ENCODE measurements at regions not wholly inside any gene's neighbourhood (a gene's known extent, or its start where the extent isn't known, plus 50 kb on each side); places are given as distances from the start of the nearest gene placed in this dataset.
A peak's percentile ranks its signal among the peaks of the same experiment; 100 is the strongest.

DNA sequence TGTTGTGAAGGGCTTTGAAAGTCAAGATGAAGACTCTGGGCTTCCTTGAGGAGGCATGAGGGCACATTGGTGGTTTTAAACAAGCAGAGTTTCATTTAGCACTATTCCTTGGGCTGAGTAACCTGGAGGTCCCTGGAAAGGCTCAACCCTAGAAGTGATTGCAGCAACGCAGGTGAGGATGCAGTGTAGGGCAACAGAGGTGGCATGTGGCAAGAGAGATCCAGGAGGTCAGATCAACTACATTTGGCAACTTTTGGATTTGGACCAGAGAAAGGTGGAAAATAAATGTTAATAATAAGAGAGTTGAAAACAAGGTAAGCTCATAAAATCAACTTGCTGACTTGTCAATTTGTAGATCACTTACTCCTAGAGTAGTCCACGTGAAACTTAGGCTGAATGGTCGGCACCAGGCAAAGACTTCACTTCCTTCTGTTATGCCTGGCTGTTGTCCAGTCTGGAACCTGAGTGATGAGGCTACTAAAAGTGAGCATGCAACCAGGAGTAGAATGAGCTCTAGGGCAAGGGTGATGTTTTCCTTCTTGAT lies 414.6 kb upstream of the ZMIZ1 start:
- Histone ChIP-seq H3K27ac (no peak overlapping the region), H3K4me3 (no peak overlapping the region), H3K9me3 (no peaks in the 10 kb centered on the region), H3K36me3 (no peaks in the 10 kb centered on the region), H3K4me1 (ENCODE audit: control insufficient read depth in 1 of 2, low read depth in 2 of 2) (peaks cover 0 to 5% of the 10 kb centered on the region in 2 donors), H3K27me3 (replicated peaks; ENCODE audit: insufficient read depth) (no peaks in the 10 kb centered on the region)
- ATAC-seq (ENCODE audit: insufficient number of reproducible peaks, low FRiP score, low read depth) (no peak), DNase-seq (ENCODE audit: low spot score) (no peak)
- TF ChIP-seq, protein P1, sequence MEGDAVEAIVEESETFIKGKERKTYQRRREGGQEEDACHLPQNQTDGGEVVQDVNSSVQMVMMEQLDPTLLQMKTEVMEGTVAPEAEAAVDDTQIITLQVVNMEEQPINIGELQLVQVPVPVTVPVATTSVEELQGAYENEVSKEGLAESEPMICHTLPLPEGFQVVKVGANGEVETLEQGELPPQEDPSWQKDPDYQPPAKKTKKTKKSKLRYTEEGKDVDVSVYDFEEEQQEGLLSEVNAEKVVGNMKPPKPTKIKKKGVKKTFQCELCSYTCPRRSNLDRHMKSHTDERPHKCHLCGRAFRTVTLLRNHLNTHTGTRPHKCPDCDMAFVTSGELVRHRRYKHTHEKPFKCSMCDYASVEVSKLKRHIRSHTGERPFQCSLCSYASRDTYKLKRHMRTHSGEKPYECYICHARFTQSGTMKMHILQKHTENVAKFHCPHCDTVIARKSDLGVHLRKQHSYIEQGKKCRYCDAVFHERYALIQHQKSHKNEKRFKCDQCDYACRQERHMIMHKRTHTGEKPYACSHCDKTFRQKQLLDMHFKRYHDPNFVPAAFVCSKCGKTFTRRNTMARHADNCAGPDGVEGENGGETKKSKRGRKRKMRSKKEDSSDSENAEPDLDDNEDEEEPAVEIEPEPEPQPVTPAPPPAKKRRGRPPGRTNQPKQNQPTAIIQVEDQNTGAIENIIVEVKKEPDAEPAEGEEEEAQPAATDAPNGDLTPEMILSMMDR (IDR thresholded peaks at IDR 0.05) = no peak

DNA sequence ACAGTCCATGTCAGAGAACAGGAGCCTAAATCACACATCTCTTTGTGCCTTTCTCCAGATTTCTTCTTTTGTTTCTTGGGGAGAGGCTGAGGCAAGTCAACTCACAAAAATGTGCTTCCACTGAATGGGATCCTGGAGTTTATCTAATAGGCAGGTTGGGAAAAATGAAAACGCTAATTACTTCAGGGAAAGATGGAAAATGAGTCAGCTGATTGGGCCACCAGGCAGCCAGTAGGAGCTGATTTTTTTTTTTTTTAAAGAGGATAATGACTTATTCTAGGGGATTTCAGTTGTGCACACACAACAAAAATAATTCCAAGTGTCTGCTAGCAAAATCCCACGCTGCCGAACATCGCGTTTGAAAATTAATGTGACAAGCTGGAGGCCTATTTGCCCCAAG lies 412.8 kb upstream of the ZMIZ1 start:
- Histone ChIP-seq H3K36me3 (no peaks in the 10 kb centered on the region), H3K4me3 (no peak overlapping the region), H3K4me1 (ENCODE audit: control insufficient read depth in 1 of 2, low read depth in 2 of 2) (peaks cover 0 to 5% of the 10 kb centered on the region in 2 donors), H3K27ac (no peak overlapping the region), H3K27me3 (replicated peaks; ENCODE audit: insufficient read depth) (no peaks in the 10 kb centered on the region), H3K9me3 (no peaks in the 10 kb centered on the region)
- TF ChIP-seq, protein P1 (IDR thresholded peaks at IDR 0.05) = no peak
- no peak for ATAC-seq (ENCODE audit: insufficient number of reproducible peaks, low FRiP score, low read depth)
- DNase-seq (ENCODE audit: low spot score) = no peak

DNA sequence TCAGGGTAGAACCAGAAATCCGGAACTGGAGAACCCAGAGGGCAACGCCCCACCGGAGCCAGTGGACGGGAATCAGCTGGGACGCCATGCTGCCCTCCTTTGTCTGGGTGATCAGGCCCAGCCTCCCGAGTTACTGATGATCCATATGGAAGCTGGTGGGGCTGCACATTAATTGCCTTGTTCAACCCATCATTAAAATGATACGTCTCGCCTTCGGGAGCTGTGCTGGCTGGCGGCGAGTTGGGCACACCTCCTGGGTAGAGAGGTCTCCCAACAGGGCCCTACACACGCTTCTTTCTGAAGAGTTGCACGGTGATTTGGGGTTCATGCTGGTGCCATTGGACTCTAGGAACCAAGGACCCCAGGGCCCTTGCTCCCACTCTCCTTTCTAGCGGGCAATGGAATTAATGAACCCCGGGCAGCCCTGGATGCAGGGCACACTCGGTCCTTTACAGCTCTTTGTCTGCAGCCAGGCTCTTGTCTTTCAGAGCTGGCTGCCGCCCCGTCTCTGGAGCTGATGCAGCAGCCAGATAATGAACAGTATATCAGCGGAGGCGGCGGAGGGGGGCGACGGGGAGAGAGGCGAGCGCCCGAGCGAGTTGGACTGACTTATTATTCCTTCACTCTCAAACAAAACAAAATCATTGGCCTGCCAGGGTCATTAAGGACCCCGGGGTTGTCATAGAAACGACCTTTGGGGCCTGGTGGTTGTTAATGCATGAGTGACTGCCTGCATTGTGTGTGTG lies 412.2 kb upstream of the ZMIZ1 start:
- TF ChIP-seq, protein P1 (IDR thresholded peaks at IDR 0.05) = no peak
- H3K27me3 ChIP-seq (replicated peaks; ENCODE audit: insufficient read depth) = no peaks in the 10 kb centered on the region
- ATAC-seq (ENCODE audit: insufficient number of reproducible peaks, low FRiP score, low read depth) (no peak), DNase-seq (ENCODE audit: low spot score) (no peak)
- H3K4me3 ChIP-seq = no peak overlapping the region
- H3K36me3 ChIP-seq = no peaks in the 10 kb centered on the region
- H3K9me3 ChIP-seq = no peaks in the 10 kb centered on the region
- no peak overlapping the region for H3K27ac ChIP-seq
- H3K4me1 ChIP-seq (ENCODE audit: control insufficient read depth in 1 of 2, low read depth in 2 of 2) = peaks cover 0 to 5% of the 10 kb centered on the region in 2 donors

DNA sequence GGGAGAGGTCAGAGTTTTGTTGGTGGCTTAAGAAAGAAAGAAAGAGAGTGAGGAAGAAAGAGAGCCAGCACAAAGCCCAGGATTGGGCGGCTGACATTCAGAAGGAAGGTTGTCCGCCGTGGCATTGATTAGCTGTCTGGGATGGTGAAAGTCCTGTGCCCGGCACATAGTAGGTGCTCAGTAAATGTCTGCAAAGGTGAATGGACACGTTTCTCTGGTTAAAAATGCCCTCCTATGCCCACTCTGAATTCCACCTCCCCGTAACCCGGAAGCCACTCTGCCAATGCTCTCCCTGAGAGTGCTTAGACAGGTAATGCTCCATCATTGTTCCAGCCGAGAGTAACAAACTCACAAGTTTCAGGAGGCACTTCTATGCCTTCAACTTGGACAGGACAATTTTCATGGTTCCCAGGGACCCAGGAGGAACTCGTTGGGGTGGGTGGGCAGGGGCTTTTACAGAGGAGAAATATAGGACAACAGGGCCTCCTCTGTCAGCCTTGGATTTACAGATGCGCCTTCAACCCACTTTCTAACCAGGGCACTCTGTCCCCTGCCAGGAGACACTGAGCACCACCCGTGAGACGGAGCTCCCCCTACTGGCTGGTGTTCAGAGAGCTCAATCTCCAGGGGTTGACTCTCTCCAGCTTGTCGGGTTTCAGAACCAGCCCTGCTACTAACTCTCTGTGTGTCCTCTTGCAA lies 411.5 kb upstream of the ZMIZ1 start:
- H3K36me3 ChIP-seq = no peaks in the 10 kb centered on the region
- TF ChIP-seq, protein P1 (IDR thresholded peaks at IDR 0.05) = peak; percentile 69
- no peak overlapping the region for H3K4me3 ChIP-seq
- no peaks in the 10 kb centered on the region for H3K9me3 ChIP-seq
- no peak overlapping the region for H3K27ac ChIP-seq
- H3K4me1 ChIP-seq (ENCODE audit: control insufficient read depth in 1 of 2, low read depth in 2 of 2) = peaks cover 0 to 5% of the 10 kb centered on the region in 2 donors
- ATAC-seq (ENCODE audit: insufficient number of reproducible peaks, low FRiP score, low read depth) (no peak), DNase-seq (ENCODE audit: low spot score) (peak; percentile 23)
- H3K27me3 ChIP-seq (replicated peaks; ENCODE audit: insufficient read depth) = no peaks in the 10 kb centered on the region

DNA sequence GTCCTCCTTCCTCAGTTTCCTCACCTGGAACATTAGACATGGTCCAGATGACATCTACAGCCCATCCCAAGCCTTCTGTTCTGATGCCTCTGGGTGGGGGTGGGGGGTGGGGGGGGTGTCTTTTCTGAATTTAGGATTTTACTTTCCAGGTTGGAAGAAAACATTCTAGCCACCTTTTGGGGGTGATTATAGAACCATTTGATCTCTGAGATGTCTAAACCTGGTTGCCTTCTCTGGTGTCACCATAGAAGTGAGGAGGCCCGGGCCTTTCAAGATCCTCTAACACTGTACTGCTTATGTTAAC lies 411.0 kb upstream of the ZMIZ1 start:
- ATAC-seq (ENCODE audit: insufficient number of reproducible peaks, low FRiP score, low read depth) (no peak), DNase-seq (ENCODE audit: low spot score) (no peak)
- TF ChIP-seq, protein P1 (IDR thresholded peaks at IDR 0.05) = no peak
- Histone ChIP-seq H3K4me1 (ENCODE audit: control insufficient read depth in 1 of 2, low read depth in 2 of 2) (peaks cover 0 to 5% of the 10 kb centered on the region in 2 donors), H3K27ac (no peak overlapping the region), H3K9me3 (no peaks in the 10 kb centered on the region), H3K4me3 (no peak overlapping the region), H3K27me3 (replicated peaks; ENCODE audit: insufficient read depth) (no peaks in the 10 kb centered on the region), H3K36me3 (no peaks in the 10 kb centered on the region)

All from thoracic aorta (tissue), 2 donors.